ENCODE measurements at regions not wholly inside any gene's neighbourhood (a gene's known extent, or its start where the extent isn't known, plus 50 kb on each side); places are given as distances from the start of the nearest gene placed in this dataset.

- DNase-seq: no peak
Observed at GRCh38 chr9:115629879-115630840, 512.2 kb upstream of the TNC start.

GRCh38 chr9:115632391-115632790 lies 514.4 kb upstream of the TNC start:
- DNase-seq: no peak

GRCh38 chr9:115633104-115633503 lies 515.1 kb upstream of the TNC start:
- no peak for DNase-seq

GRCh38 chr9:115635680-115636383 lies 517.8 kb upstream of the PAPPA start:
- DNase-seq: no peak

- DNase-seq: no peak
Observed at GRCh38 chr9:115636596-115636995, 517.0 kb upstream of the PAPPA start.

- DNase-seq: no peak
Observed at GRCh38 chr9:115637661-115638060, 515.9 kb upstream of the PAPPA start.

GRCh38 chr9:115640887-115641286 lies 512.7 kb upstream of the PAPPA start:
- DNase-seq: no peak

GRCh38 chr9:115642285-115642684 lies 511.3 kb upstream of the PAPPA start:
- no peak for DNase-seq

GRCh38 chr9:115643948-115644727 lies 509.5 kb upstream of the PAPPA start:
- no peak for DNase-seq

- no peak for DNase-seq
Observed at GRCh38 chr9:115649991-115650472, 503.6 kb upstream of the PAPPA start.

GRCh38 chr9:115650768-115651167 lies 502.8 kb upstream of the PAPPA start:
- DNase-seq: no peak

- no peak for DNase-seq
Observed at GRCh38 chr9:115651461-115651860, 502.1 kb upstream of the PAPPA start.

GRCh38 chr9:115653171-115653606 lies 500.4 kb upstream of the PAPPA start:
- DNase-seq: no peak

GRCh38 chr9:115657695-115658094 lies 495.9 kb upstream of the PAPPA start:
- DNase-seq: no peak

- no peak for DNase-seq
Observed at GRCh38 chr9:115665519-115665918, 488.1 kb upstream of the PAPPA start.

- no peak for DNase-seq
Observed at GRCh38 chr9:115668521-115668920, 485.1 kb upstream of the PAPPA start.

- DNase-seq: no peak
Observed at GRCh38 chr9:115671236-115671962, 482.2 kb upstream of the PAPPA start.

- no peak for DNase-seq
Observed at GRCh38 chr9:115671963-115672305, 481.7 kb upstream of the PAPPA start.

- DNase-seq: no peak
Observed at GRCh38 chr9:115672477-115673316, 480.9 kb upstream of the PAPPA start.

GRCh38 chr9:115673599-115673998 lies 480.0 kb upstream of the PAPPA start:
- DNase-seq: no peak

- DNase-seq: no peak
Observed at GRCh38 chr9:115674091-115674490, 479.5 kb upstream of the PAPPA start.

GRCh38 chr9:115675834-115676233 lies 477.8 kb upstream of the PAPPA start:
- DNase-seq: no peak
